VCaP (cell line): ENCODE measurements at regions not wholly inside any gene's neighbourhood (a gene's known extent, or its start where the extent isn't known, plus 50 kb on each side); places are given as distances from the start of the nearest gene placed in this dataset.

Experiments used
- H3K27ac ChIP-seq: fragments of 450-650 bp; 2 replicates; pipeline ENCODE4 v1.5.1; 2017
- TF ChIP-seq, protein P1 (sequence below): fragments of 450-650 bp; conservative IDR thresholded peaks from 2 replicates; pipeline ENCODE4 v1.5.1; 2017; ENCODE audit warnings: mild to moderate bottlenecking, moderate library complexity

GRCh38 chr5:152142840-152143469 lies 218.3 kb upstream of the GLRA1 start:
- H3K27ac ChIP-seq = no peak overlapping the region
- TF ChIP-seq, protein P1, sequence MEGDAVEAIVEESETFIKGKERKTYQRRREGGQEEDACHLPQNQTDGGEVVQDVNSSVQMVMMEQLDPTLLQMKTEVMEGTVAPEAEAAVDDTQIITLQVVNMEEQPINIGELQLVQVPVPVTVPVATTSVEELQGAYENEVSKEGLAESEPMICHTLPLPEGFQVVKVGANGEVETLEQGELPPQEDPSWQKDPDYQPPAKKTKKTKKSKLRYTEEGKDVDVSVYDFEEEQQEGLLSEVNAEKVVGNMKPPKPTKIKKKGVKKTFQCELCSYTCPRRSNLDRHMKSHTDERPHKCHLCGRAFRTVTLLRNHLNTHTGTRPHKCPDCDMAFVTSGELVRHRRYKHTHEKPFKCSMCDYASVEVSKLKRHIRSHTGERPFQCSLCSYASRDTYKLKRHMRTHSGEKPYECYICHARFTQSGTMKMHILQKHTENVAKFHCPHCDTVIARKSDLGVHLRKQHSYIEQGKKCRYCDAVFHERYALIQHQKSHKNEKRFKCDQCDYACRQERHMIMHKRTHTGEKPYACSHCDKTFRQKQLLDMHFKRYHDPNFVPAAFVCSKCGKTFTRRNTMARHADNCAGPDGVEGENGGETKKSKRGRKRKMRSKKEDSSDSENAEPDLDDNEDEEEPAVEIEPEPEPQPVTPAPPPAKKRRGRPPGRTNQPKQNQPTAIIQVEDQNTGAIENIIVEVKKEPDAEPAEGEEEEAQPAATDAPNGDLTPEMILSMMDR = peak; percentile 92

DNA sequence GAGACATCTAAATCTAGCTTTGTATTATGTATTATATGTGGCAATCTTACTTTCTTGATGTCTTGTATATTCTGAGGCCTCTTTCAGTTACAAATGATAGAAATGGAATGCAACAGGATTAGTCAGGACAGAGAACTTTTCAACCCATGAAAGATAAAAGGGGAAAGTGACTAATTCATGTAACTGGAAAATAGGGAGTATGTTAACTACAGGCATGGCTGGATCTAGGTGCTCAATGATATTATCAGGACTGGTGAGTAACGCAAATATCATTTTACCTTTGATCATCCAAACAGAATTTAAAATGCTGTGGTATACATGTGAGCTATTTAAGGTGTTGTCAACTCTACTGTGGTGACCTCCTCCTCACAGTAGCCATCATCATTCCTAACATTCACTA lies 215.7 kb upstream of the GLRA1 start:
- TF ChIP-seq, protein P1 = no peak

DNA sequence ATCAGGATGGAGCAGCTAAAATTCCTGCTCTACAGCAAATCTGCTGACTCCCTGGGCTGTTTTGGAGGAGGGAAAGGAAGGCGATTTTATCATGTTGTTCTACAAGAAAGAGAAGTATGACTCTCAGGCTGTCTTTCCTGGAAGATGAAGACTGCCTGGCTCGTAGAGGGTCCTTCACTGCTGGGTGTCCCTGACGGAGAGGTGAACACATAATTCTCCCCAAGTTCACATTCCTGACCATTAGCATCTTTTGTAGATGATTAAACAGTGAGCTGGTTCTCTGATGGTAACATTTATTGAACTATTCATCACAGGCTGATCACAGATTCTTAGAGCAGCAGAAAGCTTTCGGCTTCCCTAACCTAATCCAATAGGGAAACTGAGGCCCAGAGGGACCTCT lies 212.4 kb upstream of the GLRA1 start:
- TF ChIP-seq, protein P1 = no peak
- H3K27ac ChIP-seq = peak overlapping the region; percentile 65

More for the DNA sequence above, 215.7 kb upstream of the GLRA1 start:
- H3K27ac ChIP-seq = no peak overlapping the region

DNA sequence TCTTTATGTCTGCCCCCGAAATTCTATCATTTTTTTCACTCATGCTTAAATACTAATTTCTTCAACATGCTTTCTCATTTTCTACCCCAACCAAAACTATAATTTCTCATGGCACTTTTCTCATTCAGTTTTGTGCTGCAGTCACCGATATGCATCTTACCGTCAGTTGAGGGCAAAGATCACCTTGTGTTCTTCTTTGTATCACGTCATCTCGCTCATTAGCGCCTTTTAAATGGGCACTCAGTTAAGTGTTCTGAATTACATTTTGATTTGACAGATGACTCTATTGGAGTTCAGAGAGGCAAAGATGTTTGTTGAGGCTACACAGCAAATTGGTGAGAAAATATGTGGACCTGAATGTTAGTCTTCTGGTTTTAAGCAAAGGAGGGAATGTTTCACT lies 211.7 kb upstream of the GLRA1 start:
- TF ChIP-seq, protein P1 = no peak
- H3K27ac ChIP-seq = peak overlapping the region; percentile 65; the same call in 1 of the 2 replicates

- no peak overlapping the region for H3K27ac ChIP-seq
- TF ChIP-seq, protein P1 = no peak
These were observed 211.2 kb upstream of the GLRA1 start for GRCh38 chr5:152135827-152136226.

DNA sequence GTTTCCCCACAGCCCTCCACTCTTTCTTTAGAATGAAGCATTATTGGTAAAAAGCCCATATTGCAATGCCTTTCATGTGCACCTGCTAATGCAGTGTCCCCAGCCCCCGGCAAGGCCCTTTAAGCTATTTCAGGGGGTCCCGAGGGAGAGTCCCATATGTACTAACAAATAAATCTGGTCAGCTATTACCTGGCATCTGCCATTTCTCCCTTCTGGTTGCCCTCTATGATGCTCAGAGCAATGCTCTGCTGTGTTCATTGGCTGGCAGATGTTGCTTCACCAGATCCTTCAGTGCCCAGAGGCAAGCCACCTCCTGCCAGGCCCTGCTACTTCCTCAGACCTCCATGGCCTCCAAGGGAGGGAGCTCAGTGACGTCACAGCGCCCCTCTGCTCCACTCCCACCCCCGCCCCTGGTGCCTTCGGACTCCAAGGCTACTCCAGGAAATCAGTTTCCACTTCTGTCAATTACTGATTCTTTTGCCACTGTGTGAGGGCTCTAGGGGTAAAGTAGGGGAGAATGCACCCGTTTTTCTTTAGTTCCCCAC lies 201.1 kb upstream of the GLRA1 start:
- H3K27ac ChIP-seq = no peak overlapping the region
- TF ChIP-seq, protein P1 = no peak

DNA sequence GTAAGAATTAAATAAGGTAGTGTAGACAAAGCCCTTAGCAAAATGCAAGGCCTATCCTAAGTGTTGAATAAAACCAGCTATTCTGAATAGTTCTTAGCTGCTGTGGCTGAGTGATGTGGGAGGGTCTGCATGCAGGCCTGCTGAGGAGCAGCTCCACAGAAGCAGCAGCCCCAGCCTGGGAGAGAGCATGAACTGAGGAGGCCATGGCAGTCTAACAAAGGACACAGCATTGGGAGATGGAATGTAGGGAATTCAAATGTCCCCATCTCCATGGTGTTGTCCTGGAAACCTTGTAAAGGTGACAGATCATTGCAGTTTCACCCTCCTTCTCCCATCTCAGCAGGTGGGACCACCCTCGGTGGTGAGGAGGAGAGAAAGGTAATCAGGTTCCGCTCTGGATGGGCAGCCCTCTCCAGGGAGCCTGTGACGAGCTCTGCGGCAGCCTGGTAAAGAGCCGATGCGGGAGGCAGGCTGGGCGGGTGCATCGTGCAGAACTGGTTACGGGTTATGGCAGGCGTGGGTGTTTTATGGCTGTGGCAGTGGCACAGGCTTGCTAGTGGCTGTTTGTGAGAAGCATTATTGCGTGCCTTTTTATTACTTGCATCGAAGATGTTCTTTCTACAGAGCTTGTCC lies 199.9 kb upstream of the GLRA1 start:
- TF ChIP-seq, protein P1 = no peak

More for the DNA sequence above, 199.9 kb upstream of the GLRA1 start:
- no peak overlapping the region for H3K27ac ChIP-seq
